GM13977 (cell line): ENCODE measurements at regions not wholly inside any gene's neighbourhood (a gene's known extent, or its start where the extent isn't known, plus 50 kb on each side); places are given as distances from the start of the nearest gene placed in this dataset.
A peak's percentile ranks its signal among the peaks of the same experiment; 100 is the strongest.

Experiments used
- DNase-seq: peaks from one replicate; pipeline ENCODE4 v3.0.0; 2012; ENCODE audit warnings: low spot score
- CTCF ChIP-seq: IDR thresholded peaks from 2 replicates; pipeline ENCODE4 v1.5.1; 2012; ENCODE audit warnings: mild to moderate bottlenecking, control low read depth; ENCODE audit not compliant: insufficient read depth; ENCODE audit errors: extremely low read depth, missing control alignments
- in situ Hi-C: fragments of 300-500 bp; cut with MboI; formaldehyde crosslinking; loops from one replicate; pipeline ENCODE4 v1.12.0; 2022; ENCODE audit warnings: low sequenced_read_pairs, low pct_unique_long_range_greater_than_20kb, mixed read lengths, inconsistent platforms; ENCODE audit not compliant: unreplicated experiment

- DNase-seq: no peak
- in situ Hi-C loops: no loop called here
- no peak for TF ChIP-seq CTCF
These were observed 141.5 kb upstream of the FIGN start for GRCh38 chr2:163877316-163877715.

- no peak for TF ChIP-seq CTCF
- DNase-seq: no peak
- in situ Hi-C loops: no loop called here
These were observed 127.3 kb upstream of the FIGN start for GRCh38 chr2:163863073-163863472.

- in situ Hi-C loops: no loop called here
- no peak for TF ChIP-seq CTCF
- DNase-seq: no peak
These were observed 124.1 kb upstream of the FIGN start for GRCh38 chr2:163859951-163860350.

GRCh38 chr2:163856941-163857340 is 121.1 kb upstream of the FIGN start:
- no peak for TF ChIP-seq CTCF
- no peak for DNase-seq
- in situ Hi-C loops: no loop called here

- in situ Hi-C loops: no loop called here
- DNase-seq: no peak
- TF ChIP-seq CTCF: no peak
These were observed 116.8 kb upstream of the FIGN start for GRCh38 chr2:163852616-163853015.

GRCh38 chr2:163849756-163850435 is 114.1 kb upstream of the FIGN start:
- no peak for TF ChIP-seq CTCF
- in situ Hi-C loops: no loop called here
- DNase-seq: no peak

GRCh38 chr2:163838890-163839289 is 103.1 kb upstream of the FIGN start:
- TF ChIP-seq CTCF: no peak
- DNase-seq: peak; percentile 4
- in situ Hi-C loops: no loop called here
